HG02870 (cell line): ENCODE measurements at regions not wholly inside any gene's neighbourhood (a gene's known extent, or its start where the extent isn't known, plus 50 kb on each side); places are given as distances from the start of the nearest gene placed in this dataset.
A peak's percentile ranks its signal among the peaks of the same experiment; 100 is the strongest.
"Not testable (repeated sequence)": the region's sequence is repeated elsewhere in the genome, so short reads cannot be mapped to it uniquely, and the experiment has no call there.

Experiments
- ATAC-seq: cut with Tn5 transposase; IDR thresholded peaks from one replicate; pipeline ENCODE4 v1.9.1; 2021; ENCODE audit warnings: mild to moderate bottlenecking, moderate library complexity; ENCODE audit not compliant: unreplicated experiment

DNA sequence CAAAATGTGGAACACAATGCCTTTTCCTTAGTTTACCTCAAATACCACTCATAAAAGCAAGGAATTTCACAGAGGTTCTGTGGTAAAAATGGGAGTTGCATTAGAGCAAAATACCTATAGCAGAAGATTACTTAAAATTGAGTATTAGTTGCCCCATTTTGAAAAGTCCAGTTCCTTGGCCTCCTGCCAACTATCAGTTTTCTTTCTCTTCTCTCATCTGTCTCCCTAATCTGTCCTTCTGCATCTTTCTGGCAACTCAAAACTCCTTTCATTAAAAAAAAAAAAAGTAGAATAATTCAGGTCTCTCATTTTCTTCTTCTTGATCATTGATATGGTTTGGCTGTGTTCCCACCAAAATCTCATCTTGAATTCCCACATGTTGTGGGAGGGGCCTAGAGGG, 127.3 kb downstream of the ATP23 start:
- ATAC-seq = no peak

DNA sequence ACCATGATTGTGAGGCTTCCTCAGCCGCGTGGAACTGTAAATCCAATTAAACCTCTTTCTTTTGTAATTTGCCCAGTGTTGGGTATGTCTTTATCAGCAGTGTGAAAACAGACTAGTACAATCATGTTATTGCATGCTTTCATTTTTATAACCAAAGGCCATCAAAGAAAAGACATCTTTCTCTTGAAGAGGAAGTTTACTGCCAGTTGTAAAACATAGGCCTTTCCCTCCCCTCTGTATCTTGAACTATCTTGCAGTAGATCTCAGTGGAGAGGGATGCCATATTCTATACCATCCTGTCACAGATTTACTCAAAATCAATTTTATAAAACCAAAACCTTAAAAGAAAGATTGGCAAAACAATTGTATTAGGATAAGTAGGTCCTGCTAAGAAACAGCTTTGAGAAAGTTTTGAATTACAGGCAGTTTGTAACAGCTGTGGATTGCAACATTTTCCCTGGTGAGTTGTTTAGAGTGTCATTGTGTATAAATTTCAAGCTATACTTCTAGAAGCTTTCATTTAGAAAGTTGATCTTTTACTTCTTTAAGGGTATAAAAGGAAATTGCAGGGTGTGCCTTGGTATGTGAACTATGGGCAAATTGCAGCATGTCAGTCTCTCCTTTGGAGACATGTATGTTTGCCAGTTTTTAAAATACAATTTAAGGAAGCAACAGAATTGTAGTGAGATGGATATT, 128.0 kb downstream of the ATP23 start:
- no peak for ATAC-seq

GRCh38 chr12:58071994-58072393, 130.6 kb downstream of the ATP23 start:
- ATAC-seq = no peak

DNA sequence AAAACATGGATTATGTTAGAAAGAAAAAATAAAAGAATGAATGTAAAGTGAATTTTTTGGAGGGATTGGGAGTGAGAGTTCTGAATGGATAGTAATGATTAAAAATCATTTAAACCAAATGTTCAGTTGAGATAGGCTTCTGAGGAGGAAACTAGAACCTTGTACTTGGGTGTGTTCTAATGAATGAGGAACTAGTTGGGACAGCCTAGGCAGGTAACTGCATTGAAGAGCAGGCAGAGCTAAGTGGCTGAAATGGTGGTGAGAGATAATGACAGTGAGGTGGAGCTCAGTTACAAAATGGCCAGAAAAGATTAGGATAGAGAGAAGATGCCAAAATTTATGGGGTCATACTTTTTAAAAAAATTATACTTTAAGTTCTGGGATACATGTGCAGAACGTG, 132.9 kb downstream of the ATP23 start:
- no peak for ATAC-seq

- ATAC-seq = no peak
These were observed 138.4 kb downstream of the ATP23 start for GRCh38 chr12:58079806-58080205.

DNA sequence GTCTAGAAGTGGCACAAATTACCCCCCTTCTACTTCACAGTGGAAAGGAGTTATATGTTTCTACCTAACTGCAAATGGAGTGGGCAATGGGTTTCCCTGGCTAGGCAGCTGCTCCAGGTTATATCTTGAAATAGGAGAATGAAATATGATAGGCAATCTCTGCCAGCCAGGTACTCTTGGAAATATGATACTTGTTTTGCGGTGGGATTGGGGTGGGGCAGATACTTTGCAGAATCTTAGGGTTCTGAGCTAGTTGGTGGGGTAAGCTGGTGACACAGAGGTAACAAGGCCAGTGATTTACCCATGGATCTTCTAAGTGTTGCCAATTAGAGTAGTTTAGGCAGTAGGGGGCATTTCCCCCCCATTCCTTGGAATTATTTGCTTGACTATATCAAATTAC, 140.1 kb downstream of the ATP23 start:
- no peak for ATAC-seq

- no peak for ATAC-seq
These were observed 141.6 kb downstream of the ATP23 start for GRCh38 chr12:58082996-58083395.

GRCh38 chr12:58086006-58086405, 144.6 kb downstream of the ATP23 start:
- no peak for ATAC-seq

- ATAC-seq = no peak
These were observed 145.6 kb downstream of the ATP23 start for GRCh38 chr12:58086930-58087329.

- no peak for ATAC-seq
These were observed 146.2 kb downstream of the ATP23 start for GRCh38 chr12:58087423-58088127.

DNA sequence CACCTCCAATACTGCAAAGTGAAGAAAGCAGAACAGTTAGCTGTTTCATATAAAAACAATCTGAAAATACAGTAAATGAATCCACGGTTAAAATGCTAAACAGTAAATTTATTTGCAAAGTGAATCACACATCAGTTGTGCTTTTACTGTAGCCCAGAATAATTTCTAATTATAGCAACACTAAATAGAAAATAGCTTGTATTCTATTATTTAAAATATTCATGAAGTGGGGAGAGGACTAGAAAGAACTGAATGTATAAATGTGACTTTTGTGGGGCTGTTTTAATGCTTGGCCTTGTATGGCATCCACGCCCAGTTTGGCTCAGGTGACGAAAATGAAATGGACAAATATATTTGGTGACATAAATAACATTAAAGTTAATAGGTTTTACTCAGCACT, 148.2 kb downstream of the ATP23 start:
- ATAC-seq = no peak

- ATAC-seq = no peak
These were observed 149.3 kb downstream of the ATP23 start for GRCh38 chr12:58090685-58091084.

- ATAC-seq = peak; percentile 56
These were observed 153.6 kb downstream of the ATP23 start for GRCh38 chr12:58095002-58095401.

DNA sequence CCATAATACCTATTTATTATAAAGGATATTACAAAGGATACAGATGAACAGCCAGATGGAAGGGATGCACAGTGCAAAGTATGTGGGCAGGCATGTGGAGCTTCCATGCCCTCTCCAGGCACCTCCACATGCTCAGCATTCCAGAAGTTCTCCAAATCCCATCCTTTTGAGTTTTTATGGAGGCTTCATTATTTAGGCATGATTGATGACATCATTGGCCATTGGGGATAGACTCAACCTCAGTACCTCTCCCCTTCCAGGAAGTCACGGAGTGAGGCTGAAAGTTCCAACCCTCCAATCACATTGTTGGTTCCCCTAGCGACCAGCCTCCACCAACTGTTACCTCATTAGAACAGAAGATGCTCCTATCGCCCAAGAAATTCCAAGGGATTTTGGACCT, 156.4 kb downstream of the ATP23 start:
- ATAC-seq = no peak

- ATAC-seq = no peak
These were observed 158.1 kb downstream of the ATP23 start for GRCh38 chr12:58099476-58099875.

GRCh38 chr12:58104351-58104755, 163.0 kb downstream of the ATP23 start:
- ATAC-seq = no peak

DNA sequence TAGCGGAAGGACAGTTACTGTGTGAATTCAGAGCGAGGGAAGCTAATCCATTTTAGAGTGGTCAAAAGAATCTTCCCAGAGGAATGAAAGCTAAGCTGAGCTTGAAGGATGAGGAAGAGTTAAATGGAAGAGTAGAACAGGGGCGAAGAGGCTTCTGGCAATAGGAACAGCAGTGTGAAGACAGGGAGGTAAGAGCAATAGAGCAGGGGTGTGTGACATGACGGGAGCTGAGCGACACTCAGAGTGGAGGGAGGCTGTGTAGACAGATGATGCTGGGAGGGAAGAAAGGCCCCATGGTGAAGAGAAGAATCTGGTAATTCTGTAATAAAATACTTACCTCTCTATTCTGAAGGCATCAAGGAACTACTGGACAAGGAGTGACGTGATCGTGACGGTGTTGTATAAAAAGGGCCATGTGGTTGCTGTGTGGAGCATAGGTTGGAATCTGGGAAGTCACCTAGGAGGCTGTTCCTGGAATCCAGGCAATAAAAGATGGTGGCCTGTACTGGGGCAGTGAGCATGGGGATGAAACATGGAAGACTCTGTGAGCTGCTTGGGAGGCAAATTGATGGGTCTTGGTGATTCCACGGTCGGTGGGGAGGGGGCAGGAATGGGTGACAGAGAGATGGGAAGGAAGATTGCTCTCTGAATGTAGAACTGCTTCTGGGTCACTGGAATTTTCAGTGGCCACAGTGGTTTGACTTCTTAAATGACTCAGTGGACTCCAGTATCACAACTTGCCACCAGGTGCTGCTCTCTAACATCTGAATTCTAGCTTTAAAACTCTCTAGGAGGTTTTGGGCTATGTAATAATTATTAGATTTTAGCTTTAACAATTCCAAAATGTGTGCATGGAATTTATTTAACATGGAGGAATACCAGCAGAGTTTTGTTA, 164.1 kb downstream of the ATP23 start:
- no peak for ATAC-seq

DNA sequence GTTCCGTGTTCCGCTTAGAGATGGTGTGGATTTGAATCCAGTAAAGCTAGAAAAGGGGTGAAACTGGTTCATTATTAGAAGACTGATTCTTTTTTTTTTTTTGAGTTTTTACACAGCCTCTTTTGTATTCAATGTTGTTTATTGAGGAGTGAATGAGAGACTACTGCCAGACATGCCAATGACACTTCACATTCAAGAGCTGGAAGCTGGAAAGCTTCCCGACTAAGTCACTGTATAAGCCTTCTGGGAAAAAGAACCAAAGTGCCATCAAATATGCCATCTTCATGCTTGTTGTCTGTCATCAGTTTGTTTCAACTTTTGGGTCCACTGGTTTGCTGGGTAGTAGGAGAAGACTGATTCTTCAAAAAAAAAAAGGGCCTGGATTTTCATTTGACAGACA, 164.8 kb downstream of the ATP23 start:
- ATAC-seq = no peak

GRCh38 chr12:58117201-58117600, 175.8 kb downstream of the ATP23 start:
- no peak for ATAC-seq

- no peak for ATAC-seq
These were observed 176.3 kb downstream of the ATP23 start for GRCh38 chr12:58117667-58118066.

GRCh38 chr12:58125761-58126160, 184.4 kb downstream of the ATP23 start:
- not testable (repeated sequence) for ATAC-seq
